ENCODE measurements at regions not wholly inside any gene's neighbourhood (a gene's known extent, or its start where the extent isn't known, plus 50 kb on each side); places are given as distances from the start of the nearest gene placed in this dataset.

DNA sequence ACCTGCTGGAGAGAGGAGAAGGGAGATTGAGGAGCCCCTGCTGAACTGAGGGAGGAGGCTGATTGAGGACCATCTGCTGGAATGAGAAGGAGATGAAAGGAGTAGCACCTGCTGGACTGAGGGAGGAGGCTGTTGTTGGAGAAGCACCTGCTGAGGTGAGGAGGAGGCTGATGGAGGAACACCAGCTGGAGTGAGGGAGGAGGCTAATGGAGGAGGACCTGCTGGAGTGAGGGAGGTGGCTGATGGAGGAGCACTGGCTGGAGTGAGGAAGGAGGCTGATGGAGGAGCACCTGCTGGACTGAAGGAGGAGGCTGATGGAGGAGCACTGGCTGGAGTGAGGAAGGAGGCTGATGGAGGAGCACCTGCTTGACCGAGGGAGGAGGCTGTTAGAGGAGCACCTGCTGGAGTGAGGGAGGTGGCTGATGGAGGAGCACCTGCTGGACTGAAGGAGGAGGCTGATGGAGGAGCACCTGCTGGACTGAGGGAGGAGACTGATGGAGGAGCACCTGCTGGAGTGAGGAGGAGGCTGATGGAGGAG lies 409.2 kb upstream of the MYT1L start:
- TF ChIP-seq CTCF (IDR thresholded peaks at IDR 0.05; ENCODE audit: low read length) (no peak), EZH2phosphoT487 (IDR thresholded peaks at IDR 0.05; ENCODE audit: low read length) (no peak)

All from MM.1S (cell line).